ENCODE measurements at regions not wholly inside any gene's neighbourhood (a gene's known extent, or its start where the extent isn't known, plus 50 kb on each side); places are given as distances from the start of the nearest gene placed in this dataset.
"Not testable (repeated sequence)": the region's sequence is repeated elsewhere in the genome, so short reads cannot be mapped to it uniquely, and the experiment has no call there.

DNA sequence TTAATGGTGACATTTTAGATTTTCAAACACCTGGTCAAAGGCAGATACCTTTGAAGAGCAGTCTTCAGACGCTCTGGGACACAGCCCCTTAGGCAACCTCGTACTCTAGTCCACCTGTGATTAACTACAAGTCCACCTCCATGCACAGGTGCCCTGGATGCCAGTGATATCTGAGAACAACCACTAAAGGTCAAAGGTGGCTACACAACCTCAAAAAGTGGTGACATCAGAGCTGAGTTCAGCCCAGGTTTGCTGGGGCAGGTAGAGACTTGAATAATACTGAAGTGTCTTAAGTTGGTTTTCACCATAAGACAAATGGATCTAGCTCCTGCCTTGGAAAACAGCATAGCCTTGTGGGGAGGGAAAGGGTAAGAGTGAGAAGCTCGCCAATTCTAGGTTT is 143.4 kb upstream of the ADO start:
- no peak for DNase-seq (ENCODE audit: low read depth)

DNA sequence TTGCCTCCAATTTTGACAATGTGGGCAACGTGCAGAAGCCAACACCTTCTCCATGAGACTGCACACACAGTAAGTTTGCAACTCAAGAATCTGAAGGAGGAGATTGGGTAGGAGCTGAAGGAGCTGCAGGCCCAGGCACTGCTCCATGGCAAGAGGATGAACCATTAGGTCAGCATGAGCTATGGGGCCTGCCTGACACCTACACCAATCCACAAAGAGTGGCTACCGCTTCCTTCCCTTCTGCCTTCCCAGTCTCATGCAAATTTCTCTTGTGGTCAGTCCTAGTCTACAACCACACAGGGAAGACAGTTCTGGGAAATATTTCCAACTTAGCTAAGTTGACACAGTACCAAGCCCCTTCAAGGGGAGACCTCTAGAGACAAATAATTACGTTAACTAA is 142.0 kb upstream of the ADO start:
- DNase-seq (ENCODE audit: low read depth): no peak

DNA sequence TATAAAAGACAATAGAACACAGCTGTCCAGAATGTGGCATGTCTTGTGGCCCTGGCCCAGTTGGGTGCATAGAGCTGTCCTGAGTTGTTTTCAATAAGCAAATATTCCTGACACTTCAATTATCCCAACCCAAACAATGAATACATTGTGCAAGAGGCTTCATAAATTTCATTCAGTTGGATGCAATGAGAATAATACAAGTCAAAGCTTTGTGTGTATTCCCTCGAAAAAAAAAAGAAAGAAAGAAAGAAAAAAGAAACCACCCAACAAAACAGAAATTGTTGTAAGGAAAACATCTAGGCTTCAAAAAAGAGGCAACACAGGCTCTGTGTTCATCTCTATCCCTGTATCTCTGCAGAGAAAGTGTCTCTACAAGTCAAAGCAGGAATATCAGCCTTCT is 138.7 kb upstream of the ADO start:
- no peak for DNase-seq (ENCODE audit: low read depth)

DNA sequence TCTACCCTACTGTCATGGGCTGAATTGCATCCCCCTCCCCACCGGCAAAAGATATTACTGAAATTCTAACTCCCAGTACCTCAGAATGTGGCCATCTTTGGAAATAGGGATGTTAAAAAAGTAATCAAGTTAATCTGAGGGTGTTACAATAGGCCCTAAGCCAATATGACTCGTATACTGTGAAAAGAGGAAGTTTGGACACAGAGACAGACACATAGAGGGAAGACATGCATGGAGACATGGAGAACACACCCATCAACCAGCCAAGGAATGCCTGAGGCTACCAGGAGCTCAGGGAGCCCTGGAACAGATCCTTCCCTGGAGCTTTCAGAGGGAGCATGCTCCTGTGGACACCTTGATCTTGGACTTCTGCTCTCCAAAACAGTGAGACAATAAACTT is 138.2 kb upstream of the ADO start:
- DNase-seq (ENCODE audit: low read depth): no peak

DNA sequence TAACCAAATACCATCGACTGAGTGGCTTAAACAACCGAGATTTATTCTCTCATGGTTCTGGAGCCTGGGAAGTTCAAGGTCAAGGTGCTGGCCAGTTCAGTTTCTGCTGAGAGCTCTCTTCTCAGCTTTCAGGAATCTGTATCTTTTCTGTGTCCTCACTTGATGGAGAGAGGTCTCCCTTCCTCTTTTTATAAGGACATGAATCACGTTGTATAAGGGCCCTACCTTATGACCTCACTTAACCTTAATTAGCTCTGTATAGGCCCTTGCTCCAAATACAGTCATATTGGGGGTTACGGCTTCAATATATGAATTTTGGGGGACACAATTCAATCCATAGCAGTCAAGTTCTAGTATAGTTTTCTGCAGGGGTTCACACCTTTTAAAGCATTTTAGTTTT is 135.2 kb upstream of the ADO start:
- DNase-seq (ENCODE audit: low read depth): no peak

DNA sequence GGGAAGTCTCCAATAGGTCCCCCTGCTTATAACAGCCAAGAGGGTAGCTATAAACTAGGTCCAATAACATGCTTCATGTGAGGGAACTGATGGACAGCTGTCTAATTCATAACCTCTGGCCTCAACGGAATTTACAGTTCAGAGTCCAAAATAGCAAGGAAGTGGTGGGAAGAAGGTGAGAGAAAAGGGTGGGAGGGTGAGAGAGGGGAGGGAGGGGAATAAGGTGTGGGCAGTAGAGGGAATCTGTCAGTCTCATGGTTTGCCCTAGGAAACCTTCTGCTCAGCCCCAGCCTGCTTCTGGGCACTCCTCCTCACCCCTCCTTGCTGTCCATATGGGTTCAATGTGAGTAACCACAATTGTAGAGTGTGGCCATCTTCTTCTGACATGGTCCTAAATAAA is 133.4 kb upstream of the ADO start:
- DNase-seq (ENCODE audit: low read depth): no peak

DNA sequence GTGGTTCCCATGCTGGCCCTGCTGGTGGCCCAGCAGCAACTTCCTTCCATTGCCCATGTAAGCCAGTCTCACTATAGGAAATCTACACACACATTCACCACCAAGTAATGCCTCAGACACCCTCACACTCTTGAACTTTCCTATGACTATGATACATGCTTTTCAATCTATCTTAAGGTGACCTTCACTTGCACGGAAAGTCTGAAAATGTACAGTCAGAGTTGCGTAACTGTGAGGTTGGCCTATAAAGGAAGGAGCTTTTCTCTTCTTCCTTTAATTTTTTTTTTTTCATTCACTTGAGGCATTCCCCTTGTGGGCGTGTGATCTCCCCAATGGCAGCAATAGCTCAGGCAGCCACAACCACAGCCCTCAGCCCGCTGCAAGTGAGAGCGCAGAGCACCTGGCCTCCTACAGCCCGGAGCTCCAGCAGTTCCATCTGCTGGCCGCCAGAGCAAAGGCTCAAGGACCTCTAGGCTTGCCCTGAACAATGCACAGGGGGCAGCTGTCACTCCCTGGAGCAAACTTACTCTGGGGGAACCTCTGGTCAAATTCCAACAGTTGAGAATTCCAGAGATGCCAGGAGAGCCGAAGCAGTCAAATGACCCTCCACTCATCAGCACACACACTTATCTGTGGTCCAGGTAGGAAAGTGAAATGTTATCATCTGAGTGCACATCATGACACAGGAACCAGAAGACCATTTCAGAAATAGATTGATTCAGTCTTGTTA is 123.1 kb upstream of the ADO start:
- peak; percentile 54 for DNase-seq (ENCODE audit: low read depth)

DNA sequence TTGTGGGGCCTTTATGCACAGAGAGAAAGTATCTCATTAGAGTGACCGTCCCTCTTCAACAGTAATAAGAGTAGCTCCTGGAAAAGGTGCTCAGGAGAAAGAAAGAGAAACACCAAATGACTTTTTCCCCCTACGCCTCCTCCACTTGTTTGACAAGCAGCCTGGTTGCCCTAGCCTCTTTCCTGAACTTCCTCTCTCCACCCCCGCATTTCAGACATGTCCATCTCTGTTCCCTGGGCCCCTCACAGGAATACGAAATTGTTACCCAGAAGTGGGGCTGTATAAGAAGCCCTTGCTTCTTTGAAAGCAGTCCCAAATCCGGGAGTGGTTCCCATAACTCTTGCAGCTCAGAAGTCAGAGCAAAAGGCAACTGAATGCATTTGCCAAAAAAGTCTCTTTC is 119.6 kb upstream of the ADO start:
- no peak for DNase-seq (ENCODE audit: low read depth)

DNA sequence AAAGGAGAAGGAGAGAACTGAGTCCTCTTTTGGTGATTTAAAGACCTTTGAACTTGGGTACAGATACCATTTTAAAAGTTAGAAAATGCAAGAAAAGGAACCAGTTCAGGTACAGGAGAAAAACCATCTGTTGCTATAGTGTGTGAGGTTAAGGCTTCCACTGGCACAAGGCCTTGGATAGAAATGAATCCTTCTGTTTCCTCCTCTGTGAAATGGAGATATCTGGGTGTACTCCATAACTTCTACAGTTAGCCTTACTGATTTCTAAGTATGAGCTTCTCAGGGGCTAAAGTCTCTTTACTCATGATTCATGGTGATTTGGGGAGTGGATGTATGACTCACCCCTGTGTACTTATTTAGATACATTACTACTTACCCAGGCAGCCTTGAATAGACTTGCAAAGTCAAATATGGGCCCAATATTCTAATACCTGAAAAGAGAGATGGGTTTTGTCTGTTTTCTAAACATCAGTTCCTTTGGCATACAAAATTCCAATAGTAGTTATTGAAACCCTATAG is 117.2 kb upstream of the ADO start:
- DNase-seq (ENCODE audit: low read depth): no peak

DNA sequence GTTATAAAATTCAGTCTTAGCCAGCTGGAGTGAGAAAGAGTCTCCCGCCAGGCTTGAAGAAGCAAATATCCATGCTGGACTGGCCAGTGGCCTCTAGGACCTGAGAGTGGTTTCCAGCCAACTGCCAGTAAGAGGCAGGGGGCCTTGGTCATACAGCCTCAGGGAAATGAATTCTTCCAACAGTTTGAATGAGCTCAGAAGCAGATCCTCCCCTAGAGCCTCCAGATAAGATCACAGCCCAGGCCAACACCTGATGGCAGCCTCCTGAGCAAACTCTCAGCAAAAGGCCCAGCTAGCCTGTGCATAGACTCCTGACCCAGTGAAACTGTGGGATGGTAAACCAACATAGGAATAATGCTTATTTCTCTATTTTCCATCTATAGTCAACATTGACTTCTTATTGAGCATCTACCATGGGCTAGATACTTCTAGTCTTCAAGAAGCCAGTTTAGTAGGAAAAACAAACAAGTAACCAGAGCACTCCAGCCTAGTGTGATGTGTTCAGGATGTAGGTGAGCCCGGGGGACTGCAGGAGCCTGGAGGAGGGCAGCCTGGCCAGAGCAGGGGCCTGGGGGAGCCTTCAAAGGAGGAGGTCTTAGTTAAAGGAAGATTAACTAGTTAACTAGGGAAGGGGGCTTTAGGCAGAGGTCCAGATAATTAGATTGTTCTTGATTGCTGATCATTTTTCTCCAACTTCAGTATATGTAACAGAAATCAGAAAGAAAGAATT is 115.4 kb upstream of the ADO start:
- no peak for DNase-seq (ENCODE audit: low read depth)

DNA sequence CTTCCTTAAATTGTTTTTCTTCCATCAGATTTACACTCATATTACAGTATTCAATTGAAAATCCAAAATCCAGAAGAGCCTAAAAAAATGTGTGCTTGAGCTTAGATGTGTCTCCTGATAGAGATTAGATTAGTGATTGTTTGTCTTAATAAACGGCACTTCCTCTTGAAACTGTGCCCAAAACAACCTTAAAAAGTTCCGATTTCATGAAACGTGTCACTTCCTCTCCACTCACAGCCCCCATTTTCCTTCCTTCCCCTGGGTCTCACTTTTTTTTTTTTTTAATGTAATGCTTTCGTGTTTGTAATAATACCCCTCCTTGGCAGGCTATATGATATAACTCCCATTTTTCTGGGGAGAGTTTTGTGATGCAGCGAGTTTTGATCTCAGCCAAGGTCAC is 114.8 kb upstream of the ADO start:
- DNase-seq (ENCODE audit: low read depth): no peak

DNA sequence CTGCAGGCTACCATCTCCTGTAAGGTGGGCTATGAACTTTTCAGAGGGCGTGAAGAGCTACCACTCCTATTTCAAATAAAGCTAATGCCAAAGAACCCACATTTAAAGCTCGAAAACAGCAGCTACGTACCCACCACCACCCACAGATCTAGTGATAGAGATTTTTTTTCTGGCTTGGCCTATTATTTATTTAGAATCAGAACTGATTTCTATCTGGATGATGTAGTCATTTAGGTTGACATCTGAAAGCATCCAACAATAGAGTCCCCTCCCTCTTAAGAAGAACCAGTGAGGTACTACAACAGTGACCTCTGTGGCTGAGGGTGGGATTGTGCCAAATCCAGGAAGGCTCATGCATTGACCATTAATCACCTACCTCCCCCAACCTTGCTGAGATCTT is 113.8 kb upstream of the ADO start:
- DNase-seq (ENCODE audit: low read depth): no peak

DNA sequence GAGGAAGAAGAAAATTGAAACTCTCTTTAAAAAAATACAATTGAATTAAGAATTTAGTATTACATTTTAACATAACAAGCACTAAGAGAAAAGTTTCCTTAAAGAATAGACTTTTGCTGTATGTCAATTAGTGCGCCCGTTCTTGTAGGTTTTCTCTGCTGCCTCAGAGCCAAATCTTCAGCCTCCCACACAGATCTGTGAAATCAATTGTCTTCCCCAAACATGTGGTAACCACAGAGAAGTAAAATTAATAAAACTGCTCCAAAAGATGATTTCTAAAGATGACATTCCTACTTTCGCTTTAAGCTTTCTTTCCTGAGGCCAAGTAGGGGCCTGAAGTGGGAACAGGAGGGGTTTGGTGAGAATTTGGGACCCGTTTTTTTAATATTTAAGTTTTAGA is 113.2 kb upstream of the ADO start:
- no peak for DNase-seq (ENCODE audit: low read depth)

DNA sequence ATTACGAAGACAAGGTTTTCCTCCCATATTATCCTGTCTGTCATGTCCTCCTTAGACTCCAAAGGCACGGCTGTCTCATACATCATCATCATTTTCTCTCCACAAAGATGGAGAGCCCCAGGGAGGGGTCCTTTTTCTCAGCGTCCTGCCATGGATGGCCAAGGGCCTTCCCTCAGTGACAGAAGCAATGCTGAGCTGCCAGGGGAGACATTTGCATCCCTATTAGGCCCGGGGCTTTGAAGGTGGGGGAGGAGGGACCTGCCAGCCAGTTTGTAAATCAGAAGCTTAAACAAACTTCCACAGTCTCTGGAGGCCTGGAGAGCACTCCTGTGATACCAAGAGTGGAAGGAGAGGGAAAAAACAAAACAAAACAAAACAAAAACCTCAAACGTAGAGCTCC is 112.4 kb upstream of the ADO start:
- DNase-seq (ENCODE audit: low read depth): no peak

DNA sequence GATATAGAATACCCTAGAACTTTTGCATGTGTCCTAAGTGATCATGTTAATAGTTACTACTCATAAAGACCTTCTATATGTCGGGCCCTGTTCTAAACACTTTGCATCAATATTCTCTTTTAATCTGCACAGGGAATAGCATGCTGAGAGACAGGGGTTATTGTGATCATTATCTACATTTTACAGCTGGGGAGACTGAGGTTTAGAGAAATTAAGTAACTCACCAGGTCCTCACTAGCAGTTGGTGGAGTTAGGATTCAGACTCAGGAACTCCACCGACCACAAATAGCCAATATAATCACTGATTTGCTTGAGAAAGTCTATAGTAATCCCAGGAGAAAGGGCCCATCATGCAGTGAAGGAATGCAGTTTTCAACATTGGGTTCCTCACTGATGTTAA is 111.2 kb upstream of the ADO start:
- DNase-seq (ENCODE audit: low read depth): no peak

DNA sequence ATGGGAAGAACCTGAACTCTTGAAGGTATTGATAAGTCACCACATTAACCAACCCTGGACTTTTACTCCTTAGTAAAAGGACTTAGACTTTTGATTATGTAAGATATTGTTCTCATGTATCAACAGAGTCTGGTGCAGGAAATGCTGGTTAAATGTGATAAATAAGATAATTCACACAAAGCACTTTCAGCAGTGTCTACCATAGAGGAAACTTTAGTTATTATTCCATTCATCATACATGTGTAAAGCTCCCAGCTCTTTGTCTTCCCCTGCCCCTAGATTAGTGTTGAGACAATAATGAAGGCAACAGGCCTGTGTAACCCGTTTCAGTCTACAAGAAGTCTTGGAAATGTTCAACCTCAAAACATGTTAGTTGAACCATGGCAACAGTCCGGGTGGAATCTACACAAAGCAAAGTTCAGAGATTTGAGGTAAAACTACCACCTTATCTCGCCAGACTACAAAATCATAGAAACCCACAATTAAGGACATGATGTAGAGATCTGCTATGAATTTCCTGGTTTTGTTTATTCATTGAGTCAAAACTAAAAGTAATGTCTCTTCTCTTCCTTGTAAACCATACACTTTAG is 109.9 kb upstream of the ADO start:
- DNase-seq (ENCODE audit: low read depth): no peak

DNA sequence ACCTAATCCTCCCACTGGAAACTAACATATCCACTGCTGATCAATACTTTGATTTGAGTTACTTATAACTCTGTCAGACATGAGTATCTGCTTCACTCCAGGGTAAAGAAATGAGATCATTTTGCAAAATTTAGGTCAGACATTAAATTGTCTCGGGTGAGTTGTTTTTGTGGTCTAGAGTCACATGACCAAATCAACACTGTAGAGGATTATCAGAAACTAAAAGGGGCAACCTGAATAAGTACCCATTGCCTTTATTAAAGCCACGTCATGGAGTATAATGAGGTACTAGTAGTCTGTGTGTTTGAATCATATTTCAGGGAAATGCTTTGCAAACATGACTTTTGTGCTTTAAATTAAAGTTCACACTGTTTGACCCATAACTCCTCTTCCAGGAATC is 107.7 kb upstream of the ADO start:
- DNase-seq (ENCODE audit: low read depth): no peak

DNA sequence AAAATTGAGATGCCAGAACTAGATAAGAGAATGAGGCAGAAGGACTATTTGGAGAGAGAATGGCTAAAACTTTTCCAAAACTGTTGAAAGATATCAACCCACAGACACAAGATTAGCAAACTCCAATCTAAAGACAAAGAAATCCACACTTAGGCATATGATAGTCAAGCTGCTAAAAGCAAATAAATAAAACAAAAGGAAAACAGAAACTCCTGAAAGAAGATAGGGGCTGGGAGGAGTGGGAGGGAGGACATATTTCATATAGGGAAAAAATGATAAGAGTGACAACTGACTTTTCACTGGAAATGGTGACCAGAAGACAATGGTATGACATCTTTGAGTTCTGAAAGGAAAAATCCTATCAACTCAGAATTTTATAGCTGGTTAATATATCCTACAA is 105.4 kb upstream of the ADO start:
- DNase-seq (ENCODE audit: low read depth): no peak

DNA sequence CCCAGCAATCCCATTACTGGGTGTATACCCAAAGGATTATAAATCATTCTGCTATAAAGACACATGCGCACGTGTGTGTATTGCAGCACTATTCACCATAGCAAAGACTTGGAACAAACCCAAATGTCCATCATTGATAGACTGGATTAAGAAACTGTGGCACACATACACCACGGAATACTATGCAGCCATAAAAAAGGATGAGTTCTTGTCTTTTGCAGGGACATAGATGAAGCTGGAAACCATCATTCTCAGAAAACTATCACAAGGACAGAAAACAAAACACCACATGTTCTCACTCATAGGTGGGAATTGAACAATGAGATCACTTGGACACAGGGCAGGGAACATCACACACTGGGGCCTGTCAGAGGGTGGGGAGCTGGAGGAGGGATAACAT is 100.4 kb upstream of the ADO start:
- not testable (repeated sequence) for DNase-seq (ENCODE audit: low read depth)

DNA sequence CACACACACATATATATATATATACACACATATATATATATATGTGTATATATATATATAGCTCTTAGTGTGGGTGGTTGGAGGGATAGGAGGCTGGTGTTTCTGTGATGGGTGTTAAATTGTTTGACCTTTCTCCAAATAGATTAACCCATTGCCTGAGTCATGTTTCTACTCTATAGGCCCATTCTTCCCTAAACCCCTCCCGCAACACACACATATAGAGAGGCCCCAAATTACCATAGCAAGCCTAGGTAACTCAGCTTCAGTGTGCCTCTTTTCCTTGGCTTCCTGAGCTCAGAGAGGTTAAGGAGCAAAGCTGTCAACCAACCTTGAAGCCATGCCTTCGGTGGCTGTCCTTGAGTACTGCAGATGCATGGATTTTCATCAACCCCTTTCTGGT is 98.7 kb upstream of the ADO start:
- no peak for DNase-seq (ENCODE audit: low read depth)

DNA sequence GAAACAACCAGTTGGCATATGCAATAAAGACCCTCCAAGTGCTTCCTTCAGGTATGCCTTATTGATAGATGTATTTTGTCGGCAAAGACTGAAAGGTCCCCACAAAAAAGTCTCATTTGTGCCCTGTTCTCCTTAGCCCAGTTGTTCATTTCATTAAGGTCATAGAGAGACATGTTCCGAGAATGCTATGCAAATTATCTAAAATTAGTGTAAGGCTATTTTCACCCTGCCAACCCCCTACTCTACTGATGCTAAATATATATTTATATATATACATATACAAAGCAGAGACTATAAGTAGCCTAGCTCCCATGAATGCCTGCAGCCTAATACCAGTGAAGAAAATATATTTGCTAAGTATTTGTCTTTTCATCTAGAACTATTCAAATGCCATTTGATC is 96.7 kb upstream of the ADO start:
- DNase-seq (ENCODE audit: low read depth): no peak

DNA sequence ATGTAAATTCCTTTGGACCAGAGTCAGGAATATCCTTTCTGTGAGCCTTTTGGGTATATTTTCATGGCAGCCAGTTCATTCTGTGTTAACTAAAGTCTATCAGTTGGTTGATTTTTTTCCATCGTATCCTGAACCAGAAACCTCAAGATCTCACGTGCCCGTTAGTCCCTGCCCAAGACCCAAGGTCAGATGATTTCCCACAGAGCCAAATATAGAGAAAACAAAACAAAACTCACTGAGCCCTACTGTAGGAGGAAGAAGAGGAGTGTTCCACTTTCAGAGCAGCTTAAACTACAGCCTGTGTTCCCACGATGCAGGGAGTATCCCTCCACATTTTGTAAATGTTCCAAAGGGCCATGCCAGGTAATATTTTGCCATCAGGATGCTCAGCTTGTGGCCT is 96.0 kb upstream of the ADO start:
- DNase-seq (ENCODE audit: low read depth): no peak

DNA sequence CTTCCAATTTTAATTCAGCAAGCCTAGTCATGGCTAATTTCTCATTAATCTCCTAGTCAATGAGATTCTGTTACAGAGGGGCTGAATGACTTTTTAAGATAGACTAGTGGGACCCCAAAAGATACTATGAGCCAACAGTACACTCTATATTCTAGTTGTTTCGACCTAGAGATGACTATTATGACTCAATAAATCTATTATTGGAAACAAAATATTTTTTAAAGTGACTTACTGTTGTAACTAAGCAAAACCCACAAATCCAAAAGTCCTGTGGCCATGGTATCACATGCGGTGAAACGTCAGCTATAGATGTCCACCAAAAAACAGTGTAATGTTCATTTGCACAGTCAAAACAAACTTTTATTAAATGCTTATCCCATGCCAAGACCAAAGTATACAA is 95.3 kb upstream of the ADO start:
- DNase-seq (ENCODE audit: low read depth): no peak

DNA sequence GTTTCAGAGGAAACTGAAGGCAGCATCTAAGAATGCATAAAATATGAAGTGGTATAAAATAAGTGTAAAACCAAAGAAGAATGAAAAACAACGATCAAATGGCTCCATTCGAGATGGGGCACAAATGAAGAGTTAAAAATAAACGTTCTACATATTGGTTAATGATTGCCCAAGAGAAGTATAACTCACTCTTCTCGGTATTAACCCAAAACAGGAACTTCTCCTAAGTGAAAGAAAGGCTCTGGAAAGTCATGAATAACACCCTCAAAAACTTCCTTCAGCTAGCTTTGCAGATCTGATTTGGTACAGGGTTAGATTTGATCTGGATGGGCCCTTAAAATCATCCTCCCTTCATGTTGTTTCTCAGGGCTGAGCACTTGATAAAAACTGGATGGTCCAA is 94.3 kb upstream of the ADO start:
- DNase-seq (ENCODE audit: low read depth): no peak
